Prostate gland (tissue), 2 donors: ENCODE measurements at regions not wholly inside any gene's neighbourhood (a gene's known extent, or its start where the extent isn't known, plus 50 kb on each side); places are given as distances from the start of the nearest gene placed in this dataset.

Source experiments
- CTCF ChIP-seq, 4 experiments: fragments of 200-600 bp in 2 of 4; fragments of 450-650 bp in 2 of 4; sonication (generic) in 2 of 4; IDR thresholded peaks; 1 replicate in 3 of 4; 2 replicates in 1 of 4; pipeline ENCODE4 v1.5.1; 2016 to 2019; ENCODE audit warnings: antibody characterized with exemption in 4 of 4, mild to moderate bottlenecking in 2 of 4, moderate library complexity in 2 of 4
- POLR2A ChIP-seq: fragments of 450-650 bp; IDR thresholded peaks from one replicate; pipeline ENCODE4 v1.6.1; 2016; ENCODE audit warnings: antibody characterized with exemption, mild to moderate bottlenecking
- POLR2AphosphoS5 ChIP-seq: sonication (generic); formaldehyde crosslinking; IDR thresholded peaks from one replicate; pipeline ENCODE4 v1.6.1; 2017; ENCODE audit warnings: antibody characterized with exemption

DNA sequence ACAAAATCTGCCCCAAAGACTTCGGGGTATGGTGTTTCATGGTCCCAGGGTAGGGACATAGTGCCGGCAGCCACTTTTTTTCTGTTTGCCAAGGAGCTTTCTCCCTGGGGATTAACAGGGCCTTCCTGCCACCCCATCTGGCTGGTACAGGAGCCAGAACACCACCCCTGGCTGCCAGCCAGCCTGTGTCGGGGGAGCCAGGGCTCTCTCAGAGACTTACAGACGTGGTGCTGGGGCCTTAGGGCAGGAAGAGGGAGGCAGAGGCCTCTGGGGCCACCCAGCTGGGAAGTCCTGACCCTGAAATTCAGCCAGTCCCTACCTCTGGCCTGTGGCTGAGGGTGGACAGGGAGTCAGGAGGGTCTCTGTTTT lies 52.4 kb upstream of the CDON start:
- TF ChIP-seq CTCF (IDR thresholded peaks at IDR 0.05) (no peak), POLR2A (no peak), POLR2AphosphoS5 (peak; percentile 25)
